ENCODE measurements at regions not wholly inside any gene's neighbourhood (a gene's known extent, or its start where the extent isn't known, plus 50 kb on each side); places are given as distances from the start of the nearest gene placed in this dataset.

DNA sequence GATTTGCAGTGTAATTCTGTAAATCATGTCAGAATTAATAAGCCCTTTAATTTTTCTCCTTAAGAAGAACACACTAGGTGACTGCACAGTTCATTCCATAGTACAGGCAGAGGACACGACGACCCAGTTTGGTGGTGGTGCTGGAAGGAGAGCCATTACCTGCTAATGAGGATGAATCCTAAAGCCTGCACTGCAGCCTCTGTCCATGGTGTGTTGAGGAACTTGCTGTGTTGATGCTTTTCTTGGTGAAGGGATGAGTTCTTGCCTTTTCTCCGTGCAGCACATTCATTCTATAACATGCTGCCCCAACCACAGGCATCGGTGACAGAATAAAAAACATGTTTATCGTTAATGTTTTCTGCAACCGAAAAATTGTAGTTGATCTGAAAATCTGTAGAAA, 89.6 kb upstream of the VEPH1 start:
- no peaks in the 10 kb centered on the region for H3K36me3 ChIP-seq
- H3K4me3 ChIP-seq = no peak overlapping the region
- no peak overlapping the region for H3K27ac ChIP-seq
- TF ChIP-seq POLR2A (IDR thresholded peaks at IDR 0.05) = no peak
- TF ChIP-seq POLR2AphosphoS5 (IDR thresholded peaks at IDR 0.05) = no peak
- TF ChIP-seq, protein P1, sequence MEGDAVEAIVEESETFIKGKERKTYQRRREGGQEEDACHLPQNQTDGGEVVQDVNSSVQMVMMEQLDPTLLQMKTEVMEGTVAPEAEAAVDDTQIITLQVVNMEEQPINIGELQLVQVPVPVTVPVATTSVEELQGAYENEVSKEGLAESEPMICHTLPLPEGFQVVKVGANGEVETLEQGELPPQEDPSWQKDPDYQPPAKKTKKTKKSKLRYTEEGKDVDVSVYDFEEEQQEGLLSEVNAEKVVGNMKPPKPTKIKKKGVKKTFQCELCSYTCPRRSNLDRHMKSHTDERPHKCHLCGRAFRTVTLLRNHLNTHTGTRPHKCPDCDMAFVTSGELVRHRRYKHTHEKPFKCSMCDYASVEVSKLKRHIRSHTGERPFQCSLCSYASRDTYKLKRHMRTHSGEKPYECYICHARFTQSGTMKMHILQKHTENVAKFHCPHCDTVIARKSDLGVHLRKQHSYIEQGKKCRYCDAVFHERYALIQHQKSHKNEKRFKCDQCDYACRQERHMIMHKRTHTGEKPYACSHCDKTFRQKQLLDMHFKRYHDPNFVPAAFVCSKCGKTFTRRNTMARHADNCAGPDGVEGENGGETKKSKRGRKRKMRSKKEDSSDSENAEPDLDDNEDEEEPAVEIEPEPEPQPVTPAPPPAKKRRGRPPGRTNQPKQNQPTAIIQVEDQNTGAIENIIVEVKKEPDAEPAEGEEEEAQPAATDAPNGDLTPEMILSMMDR (IDR thresholded peaks at IDR 0.05) = no peak
- TF ChIP-seq EP300 (IDR thresholded peaks at IDR 0.05) = no peak
- peaks cover 12% of the 10 kb centered on the region for H3K27me3 ChIP-seq
- ATAC-seq = no peak
- H3K4me1 ChIP-seq = no peaks in the 10 kb centered on the region
- 76 to 80% methylated on average over 6 of the region's 6 CpGs for WGBS, 2 donors (ENCODE audit: low coverage in 1 of 2)
- H3K9me3 ChIP-seq = no peaks in the 10 kb centered on the region

DNA sequence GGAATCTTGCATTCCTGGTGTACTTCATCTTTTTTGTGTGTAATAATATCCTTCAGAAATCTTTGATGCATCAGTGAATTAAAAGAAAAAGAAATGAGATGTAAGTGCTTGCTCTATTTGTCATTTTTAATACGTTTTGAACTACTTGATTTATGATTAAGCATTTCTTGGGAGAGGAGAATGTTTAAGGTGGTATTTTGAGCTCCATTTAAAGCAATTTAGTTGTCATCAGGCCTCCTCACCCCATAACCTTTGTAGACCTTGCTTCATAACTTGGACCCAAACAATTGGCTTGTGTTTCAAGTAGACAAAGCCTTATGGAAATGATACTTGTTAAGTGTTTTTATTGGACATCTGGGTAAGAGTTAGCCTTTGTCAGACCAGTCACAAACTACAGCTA, 87.1 kb upstream of the VEPH1 start:
- Histone ChIP-seq H3K36me3 (no peaks in the 10 kb centered on the region), H3K4me3 (no peak overlapping the region), H3K9me3 (no peaks in the 10 kb centered on the region), H3K4me1 (no peaks in the 10 kb centered on the region), H3K27me3 (peaks cover 6% of the 10 kb centered on the region), H3K27ac (no peak overlapping the region)
- TF ChIP-seq POLR2A (IDR thresholded peaks at IDR 0.05) (no peak), EP300 (IDR thresholded peaks at IDR 0.05) (no peak), POLR2AphosphoS5 (IDR thresholded peaks at IDR 0.05) (no peak)
- TF ChIP-seq, protein P1 (IDR thresholded peaks at IDR 0.05) = no peak
- WGBS, 2 donors (ENCODE audit: low coverage in 1 of 2) = 17 to 25% methylated on average over 1 of the region's 1 CpG
- ATAC-seq = no peak

DNA sequence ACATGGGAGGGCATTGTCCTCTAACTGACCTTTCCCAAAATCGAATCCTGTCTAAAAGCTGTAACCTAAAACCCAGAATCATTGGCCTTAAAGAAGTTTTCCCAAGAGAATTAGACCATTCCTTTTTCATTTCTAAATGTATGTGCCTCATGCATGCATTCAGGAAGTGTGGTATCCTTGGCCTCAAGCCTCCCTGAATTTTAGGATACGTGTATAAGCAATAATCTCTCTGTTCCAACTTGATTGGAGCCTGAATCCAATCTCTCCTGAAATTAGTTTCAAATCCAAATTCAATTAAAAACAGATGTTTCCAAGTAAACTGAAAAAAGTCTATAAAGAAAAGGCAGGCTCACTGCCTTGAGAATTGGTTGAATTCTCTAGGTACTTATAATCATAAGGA, 86.0 kb upstream of the VEPH1 start:
- TF ChIP-seq, protein P1 (IDR thresholded peaks at IDR 0.05) = no peak
- TF ChIP-seq POLR2AphosphoS5 (IDR thresholded peaks at IDR 0.05) (no peak), EP300 (IDR thresholded peaks at IDR 0.05) (no peak), POLR2A (IDR thresholded peaks at IDR 0.05) (no peak)
- Histone ChIP-seq H3K4me3 (no peak overlapping the region), H3K9me3 (no peaks in the 10 kb centered on the region), H3K27me3 (no peaks in the 10 kb centered on the region), H3K4me1 (no peaks in the 10 kb centered on the region), H3K27ac (no peak overlapping the region), H3K36me3 (no peaks in the 10 kb centered on the region)
- WGBS, 2 donors (ENCODE audit: low coverage in 1 of 2) = 39% methylated on average over 2 of the region's 2 CpGs; no CpG with 5 or more reads in 1 of the 2 donors
- ATAC-seq = no peak

DNA sequence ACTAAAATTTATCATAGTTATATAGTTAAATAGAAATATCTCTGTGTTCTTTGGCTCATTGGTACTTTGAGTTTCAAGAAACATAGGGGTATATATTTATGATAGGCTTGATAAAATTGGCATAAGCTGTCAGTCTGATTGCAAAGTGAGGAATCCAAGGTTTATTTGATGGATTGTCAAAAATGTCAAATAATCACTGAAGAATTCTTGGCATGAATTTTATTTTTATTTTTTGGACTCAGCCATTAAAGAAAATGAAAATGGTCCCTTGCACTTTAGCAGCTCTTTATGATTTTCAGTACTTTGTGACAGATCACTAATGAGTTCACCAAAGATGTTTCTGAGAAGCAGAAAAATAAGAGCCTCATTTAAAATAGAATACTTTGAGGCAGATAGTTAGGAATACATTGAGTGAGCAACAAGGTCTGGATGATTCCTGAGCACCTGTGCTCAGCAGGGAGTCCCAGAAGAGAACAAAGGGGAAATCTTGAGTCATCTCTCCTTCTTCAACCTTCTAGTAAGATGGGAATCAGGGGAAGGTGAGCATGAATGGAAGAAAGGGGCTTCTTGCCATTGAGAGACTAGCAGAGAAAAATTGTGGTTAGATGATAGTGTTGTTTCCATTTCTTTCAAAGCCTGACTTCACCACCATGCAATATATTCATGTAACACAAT, 85.3 kb upstream of the VEPH1 start:
- ATAC-seq = no peak
- Histone ChIP-seq H3K36me3 (no peaks in the 10 kb centered on the region), H3K9me3 (no peaks in the 10 kb centered on the region), H3K27me3 (no peaks in the 10 kb centered on the region), H3K4me1 (no peaks in the 10 kb centered on the region), H3K27ac (no peak overlapping the region), H3K4me3 (no peak overlapping the region)
- TF ChIP-seq, protein P1 (IDR thresholded peaks at IDR 0.05) = no peak
- TF ChIP-seq EP300 (IDR thresholded peaks at IDR 0.05) = no peak
- TF ChIP-seq POLR2AphosphoS5 (IDR thresholded peaks at IDR 0.05) = no peak
- no peak for TF ChIP-seq POLR2A (IDR thresholded peaks at IDR 0.05)

DNA sequence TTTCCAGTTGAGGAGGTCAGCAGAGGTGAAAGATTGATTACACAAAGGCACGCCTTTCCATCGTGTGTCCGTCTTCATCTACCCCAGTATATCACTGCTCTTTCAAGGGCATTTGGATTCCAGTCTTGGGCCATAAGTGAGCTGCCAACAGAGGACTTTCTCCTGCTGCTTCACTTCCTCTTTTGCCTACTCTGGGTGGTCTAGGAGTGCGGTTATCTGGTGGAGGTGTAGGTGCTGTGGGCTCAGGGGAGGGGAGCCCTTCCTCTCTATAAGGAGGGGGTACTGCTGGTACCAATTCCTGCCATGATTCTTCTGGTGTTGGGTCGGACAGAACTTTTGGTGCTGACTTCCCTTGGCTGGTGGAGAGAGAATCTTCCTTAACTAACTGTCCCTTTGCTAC, 83.1 kb upstream of the VEPH1 start:
- H3K4me3 ChIP-seq = no peak overlapping the region
- no peak overlapping the region for H3K27ac ChIP-seq
- no peaks in the 10 kb centered on the region for H3K9me3 ChIP-seq
- 77% methylated on average over 5 of the region's 5 CpGs; no CpG with 5 or more reads in 1 of the 2 donors for WGBS, 2 donors (ENCODE audit: low coverage in 1 of 2)
- H3K36me3 ChIP-seq = no peaks in the 10 kb centered on the region
- no peaks in the 10 kb centered on the region for H3K27me3 ChIP-seq
- ATAC-seq = no peak
- no peaks in the 10 kb centered on the region for H3K4me1 ChIP-seq
- TF ChIP-seq POLR2AphosphoS5 (IDR thresholded peaks at IDR 0.05) = no peak
- TF ChIP-seq, protein P1 (IDR thresholded peaks at IDR 0.05) = no peak
- TF ChIP-seq POLR2A (IDR thresholded peaks at IDR 0.05) = no peak
- no peak for TF ChIP-seq EP300 (IDR thresholded peaks at IDR 0.05)

Measured in gastroesophageal sphincter (tissue), 4 donors.